HepG2 (cell line): ENCODE measurements at regions not wholly inside any gene's neighbourhood (a gene's known extent, or its start where the extent isn't known, plus 50 kb on each side); places are given as distances from the start of the nearest gene placed in this dataset.
A peak's percentile ranks its signal among the peaks of the same experiment; 100 is the strongest.

Experiments
- AGO1 ChIP-seq: fragments of 200-400 bp; formaldehyde crosslinking; IDR thresholded peaks from 2 replicates; pipeline ENCODE4 v1.6.1; 2017; ENCODE audit warnings: mild to moderate bottlenecking, low read depth, low read length, moderate library complexity; ENCODE audit not compliant: poor library complexity, severe bottlenecking
- AKAP8 ChIP-seq: sonication (generic); formaldehyde crosslinking; IDR thresholded peaks from 2 replicates; pipeline ENCODE4 v1.5.1; 2020; ENCODE audit warnings: mild to moderate bottlenecking, missing genetic modification reagents
- ARID2 ChIP-seq: sonication (generic); formaldehyde crosslinking; IDR thresholded peaks from 2 replicates; pipeline ENCODE4 v1.8.1; 2022; ENCODE audit warnings: mild to moderate bottlenecking, missing genetic modification reagents, borderline replicate concordance
- CBX1 ChIP-seq: IDR thresholded peaks from one replicate; pipeline ENCODE4 v1.6.1; 2016; ENCODE audit warnings: antibody characterized with exemption, low read depth
- GABPB1 ChIP-seq: IDR thresholded peaks from 2 replicates; pipeline ENCODE4 v1.6.1; 2016; ENCODE audit warnings: mild to moderate bottlenecking, missing genetic modification reagents, moderate library complexity, missing compliant biosample characterization
- HNRNPH1 ChIP-seq: fragments of 200-400 bp; formaldehyde crosslinking; optimal IDR thresholded peaks from 2 replicates; pipeline ENCODE3; 2017; ENCODE audit warnings: mild to moderate bottlenecking, low read depth, low read length
- HNRNPK ChIP-seq: fragments of 200-400 bp; formaldehyde crosslinking; IDR thresholded peaks from 2 replicates; pipeline ENCODE4 v1.6.1; 2018; ENCODE audit warnings: low read length, low read depth, moderate library complexity, mild to moderate bottlenecking; ENCODE audit not compliant: poor library complexity, severe bottlenecking
- JUND ChIP-seq: sonication (generic); formaldehyde crosslinking; IDR thresholded peaks from 2 replicates; pipeline ENCODE4 v1.8.0; 2022; ENCODE audit warnings: mild to moderate bottlenecking, missing genetic modification reagents
- NFKBIZ ChIP-seq: IDR thresholded peaks from 2 replicates; pipeline ENCODE4 v1.6.1; 2018; ENCODE audit warnings: missing genetic modification reagents, missing compliant biosample characterization
- RORA ChIP-seq: sonication (generic); formaldehyde crosslinking; IDR thresholded peaks from 2 replicates; pipeline ENCODE4 v1.5.0; 2020; ENCODE audit warnings: mild to moderate bottlenecking, missing genetic modification reagents, moderate library complexity
- ZNF234 ChIP-seq: sonication (generic); formaldehyde crosslinking; conservative IDR thresholded peaks from 2 replicates; pipeline ENCODE4 v1.5.1; 2020; ENCODE audit warnings: mild to moderate bottlenecking, missing genetic modification reagents
- ZNF383 ChIP-seq: sonication (generic); formaldehyde crosslinking; IDR thresholded peaks from 2 replicates; pipeline ENCODE4 v1.4.0; 2020; ENCODE audit warnings: missing genetic modification reagents, mild to moderate bottlenecking, borderline replicate concordance
- ZNF652 ChIP-seq: IDR thresholded peaks from 2 replicates; pipeline ENCODE4 v1.6.1; 2016; ENCODE audit warnings: low read depth, borderline replicate concordance
- ZNF713 ChIP-seq: sonication (generic); formaldehyde crosslinking; IDR thresholded peaks from 2 replicates; pipeline ENCODE4 v1.4.0; 2020; ENCODE audit warnings: mild to moderate bottlenecking, missing genetic modification reagents
- ZSCAN22 ChIP-seq: sonication (generic); formaldehyde crosslinking; IDR thresholded peaks from 2 replicates; pipeline ENCODE4 v1.4.0; 2020; ENCODE audit warnings: mild to moderate bottlenecking, missing genetic modification reagents
- TF ChIP-seq, protein P1 (sequence below), 2 experiments: sonication (generic) in 1 of 2; formaldehyde crosslinking in 1 of 2; IDR thresholded peaks; 2 replicates each; pipeline versions ENCODE4 v1.4.0 to v1.6.1; 2018 to 2020; ENCODE audit warnings: missing genetic modification reagents in 2 of 2, borderline replicate concordance in 1 of 2, low read depth in 1 of 2, mild to moderate bottlenecking in 1 of 2, missing biosample characterization in 1 of 2
- TF ChIP-seq, protein P2 (sequence below): IDR thresholded peaks from 2 replicates; pipeline ENCODE4 v1.4.0; 2020; ENCODE audit warnings: mild to moderate bottlenecking, missing genetic modification reagents

DNA sequence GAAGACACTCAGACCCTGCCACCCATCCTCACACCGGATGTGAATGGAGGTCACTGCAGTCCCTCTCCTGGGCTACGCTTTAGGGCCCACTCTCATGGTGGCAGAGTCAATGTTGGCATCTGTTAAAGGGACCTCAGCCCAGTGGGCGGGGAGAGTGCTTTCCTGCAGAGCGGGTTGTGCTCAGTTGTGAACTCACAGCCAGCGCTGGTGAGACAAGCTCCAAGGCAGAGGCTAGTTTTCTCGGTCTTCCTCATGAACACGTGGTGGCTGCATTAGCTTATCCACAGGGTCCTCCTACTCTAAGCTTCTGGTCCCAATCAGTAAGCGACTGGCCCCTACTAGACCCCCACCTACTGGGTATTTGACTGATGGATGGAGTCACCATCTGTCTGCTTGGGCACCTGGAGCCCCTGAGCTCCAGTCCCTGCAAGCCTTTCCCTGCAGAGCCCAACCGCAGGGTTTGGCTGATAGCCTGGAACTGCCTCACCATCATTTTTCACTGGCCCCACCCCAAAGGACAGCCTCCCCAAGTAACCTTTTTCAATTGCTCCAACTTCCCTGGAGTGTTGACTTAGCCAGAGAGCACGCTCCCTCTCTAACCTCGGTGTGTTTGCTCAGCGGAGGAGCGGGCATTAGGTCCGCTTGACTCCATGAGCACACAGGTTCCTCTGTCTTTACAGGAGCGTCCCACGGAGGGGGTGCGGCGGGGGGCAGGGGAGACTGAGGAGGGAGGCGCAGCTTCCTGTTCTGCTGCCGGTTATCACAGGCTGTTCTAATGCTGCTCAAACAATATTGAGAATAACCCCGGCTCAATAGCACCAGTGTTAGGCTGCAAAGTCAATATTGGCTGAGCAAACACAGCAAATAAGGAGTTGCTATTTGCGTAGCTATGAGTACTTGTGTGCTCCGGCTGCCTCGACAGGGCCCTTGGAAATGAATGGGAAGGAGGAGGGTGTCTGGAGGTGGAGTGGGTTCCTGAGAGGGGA lies 141.7 kb downstream of the RPLP1 start (continued):
- TF ChIP-seq, protein P1, sequence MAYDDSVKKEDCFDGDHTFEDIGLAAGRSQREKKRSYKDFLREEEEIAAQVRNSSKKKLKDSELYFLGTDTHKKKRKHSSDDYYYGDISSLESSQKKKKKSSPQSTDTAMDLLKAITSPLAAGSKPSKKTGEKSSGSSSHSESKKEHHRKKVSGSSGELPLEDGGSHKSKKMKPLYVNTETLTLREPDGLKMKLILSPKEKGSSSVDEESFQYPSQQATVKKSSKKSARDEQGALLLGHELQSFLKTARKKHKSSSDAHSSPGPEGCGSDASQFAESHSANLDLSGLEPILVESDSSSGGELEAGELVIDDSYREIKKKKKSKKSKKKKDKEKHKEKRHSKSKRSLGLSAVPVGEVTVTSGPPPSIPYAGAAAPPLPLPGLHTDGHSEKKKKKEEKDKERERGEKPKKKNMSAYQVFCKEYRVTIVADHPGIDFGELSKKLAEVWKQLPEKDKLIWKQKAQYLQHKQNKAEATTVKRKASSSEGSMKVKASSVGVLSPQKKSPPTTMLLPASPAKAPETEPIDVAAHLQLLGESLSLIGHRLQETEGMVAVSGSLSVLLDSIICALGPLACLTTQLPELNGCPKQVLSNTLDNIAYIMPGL (CRISPR knock-in tag; IDR thresholded peaks at IDR 0.05; ENCODE audit: borderline replicate concordance in 1 of 2, low read depth in 1 of 2), result peak in 1 of 2 experiments; percentile 56; a peak in 1 of 4 replicates
- TF ChIP-seq NFKBIZ (CRISPR knock-in tag) (peak; percentile 80), AGO1 (no peak), ZNF234 (no peak), HNRNPK (no peak), ZNF713 (CRISPR knock-in tag) (no peak), ARID2 (no peak), AKAP8 (CRISPR knock-in tag) (peak; percentile 97), JUND (CRISPR knock-in tag) (peak; percentile 89), ZSCAN22 (CRISPR knock-in tag) (peak; percentile 92), ZNF383 (CRISPR knock-in tag) (no peak), RORA (CRISPR knock-in tag) (0 out of 2 replicates have a peak, but pooled peaks have one; percentile 46), ZNF652 (CRISPR knock-in tag) (peak; percentile 65; the same call in 1 of the 2 replicates), HNRNPH1 (no peak), GABPB1 (CRISPR knock-in tag) (peak; percentile 77), CBX1 (no peak)
- TF ChIP-seq, protein P2, sequence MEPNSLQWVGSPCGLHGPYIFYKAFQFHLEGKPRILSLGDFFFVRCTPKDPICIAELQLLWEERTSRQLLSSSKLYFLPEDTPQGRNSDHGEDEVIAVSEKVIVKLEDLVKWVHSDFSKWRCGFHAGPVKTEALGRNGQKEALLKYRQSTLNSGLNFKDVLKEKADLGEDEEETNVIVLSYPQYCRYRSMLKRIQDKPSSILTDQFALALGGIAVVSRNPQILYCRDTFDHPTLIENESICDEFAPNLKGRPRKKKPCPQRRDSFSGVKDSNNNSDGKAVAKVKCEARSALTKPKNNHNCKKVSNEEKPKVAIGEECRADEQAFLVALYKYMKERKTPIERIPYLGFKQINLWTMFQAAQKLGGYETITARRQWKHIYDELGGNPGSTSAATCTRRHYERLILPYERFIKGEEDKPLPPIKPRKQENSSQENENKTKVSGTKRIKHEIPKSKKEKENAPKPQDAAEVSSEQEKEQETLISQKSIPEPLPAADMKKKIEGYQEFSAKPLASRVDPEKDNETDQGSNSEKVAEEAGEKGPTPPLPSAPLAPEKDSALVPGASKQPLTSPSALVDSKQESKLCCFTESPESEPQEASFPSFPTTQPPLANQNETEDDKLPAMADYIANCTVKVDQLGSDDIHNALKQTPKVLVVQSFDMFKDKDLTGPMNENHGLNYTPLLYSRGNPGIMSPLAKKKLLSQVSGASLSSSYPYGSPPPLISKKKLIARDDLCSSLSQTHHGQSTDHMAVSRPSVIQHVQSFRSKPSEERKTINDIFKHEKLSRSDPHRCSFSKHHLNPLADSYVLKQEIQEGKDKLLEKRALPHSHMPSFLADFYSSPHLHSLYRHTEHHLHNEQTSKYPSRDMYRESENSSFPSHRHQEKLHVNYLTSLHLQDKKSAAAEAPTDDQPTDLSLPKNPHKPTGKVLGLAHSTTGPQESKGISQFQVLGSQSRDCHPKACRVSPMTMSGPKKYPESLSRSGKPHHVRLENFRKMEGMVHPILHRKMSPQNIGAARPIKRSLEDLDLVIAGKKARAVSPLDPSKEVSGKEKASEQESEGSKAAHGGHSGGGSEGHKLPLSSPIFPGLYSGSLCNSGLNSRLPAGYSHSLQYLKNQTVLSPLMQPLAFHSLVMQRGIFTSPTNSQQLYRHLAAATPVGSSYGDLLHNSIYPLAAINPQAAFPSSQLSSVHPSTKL (CRISPR knock-in tag), result peak; percentile 98
